ENCODE measurements at regions not wholly inside any gene's neighbourhood (a gene's known extent, or its start where the extent isn't known, plus 50 kb on each side); places are given as distances from the start of the nearest gene placed in this dataset.
"Not testable (repeated sequence)": the region's sequence is repeated elsewhere in the genome, so short reads cannot be mapped to it uniquely, and the experiment has no call there.

GRCh38 chr4:124833831-124834505 is 121.4 kb upstream of the ANKRD50 start:
- H3K4me3 ChIP-seq (ENCODE audit: low read depth, low read length), result no peak overlapping the region
- DNase-seq (ENCODE audit: low read depth), result no peak
- no peak for TF ChIP-seq CTCF (conservative IDR thresholded peaks at IDR 0.05; ENCODE audit: low read depth, low read length)

DNA sequence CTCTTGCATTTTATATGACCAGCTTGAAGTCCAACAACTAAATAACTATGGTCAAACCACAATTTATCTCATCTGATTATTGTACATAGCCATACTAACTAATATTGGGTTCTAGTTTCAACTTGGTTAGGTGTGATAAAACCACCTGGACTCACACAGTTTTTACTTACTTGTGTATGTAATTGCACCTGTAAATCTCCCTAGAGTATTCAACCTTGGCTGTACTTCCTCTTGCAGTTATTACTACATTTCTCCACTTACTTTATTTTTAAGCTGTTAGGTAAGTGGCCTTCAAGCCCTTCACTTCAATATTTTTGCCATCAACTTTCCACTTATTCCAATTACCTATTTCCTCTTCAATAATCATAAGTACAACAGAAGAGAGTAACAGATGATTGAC is 115.8 kb upstream of the ANKRD50 start:
- DNase-seq (ENCODE audit: low read depth), result no peak
- TF ChIP-seq CTCF (conservative IDR thresholded peaks at IDR 0.05; ENCODE audit: low read depth, low read length), result no peak
- no peak overlapping the region for H3K4me3 ChIP-seq (ENCODE audit: low read depth, low read length)

DNA sequence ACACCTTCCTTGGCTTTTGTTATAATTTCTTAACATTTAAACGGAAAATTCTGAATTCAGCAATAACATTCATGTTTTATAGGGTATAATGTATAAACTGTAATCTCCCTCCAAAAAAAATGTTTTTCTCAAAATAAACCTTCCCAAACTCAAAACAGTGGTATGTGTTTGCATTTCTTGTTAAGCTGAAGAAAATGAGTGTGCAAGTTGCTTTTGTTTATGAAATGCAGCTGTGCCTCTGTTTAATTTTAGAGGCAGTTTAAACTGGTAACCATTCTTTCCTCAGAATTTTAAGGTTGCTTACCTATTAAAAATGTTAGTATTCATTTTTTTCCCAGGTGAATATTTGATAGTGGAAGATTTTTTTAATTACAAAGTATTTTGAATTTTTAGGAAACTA is 105.0 kb upstream of the ANKRD50 start:
- H3K4me3 ChIP-seq (ENCODE audit: low read depth, low read length), result no peak overlapping the region
- no peak for DNase-seq (ENCODE audit: low read depth)
- no peak for TF ChIP-seq CTCF (conservative IDR thresholded peaks at IDR 0.05; ENCODE audit: low read depth, low read length)

DNA sequence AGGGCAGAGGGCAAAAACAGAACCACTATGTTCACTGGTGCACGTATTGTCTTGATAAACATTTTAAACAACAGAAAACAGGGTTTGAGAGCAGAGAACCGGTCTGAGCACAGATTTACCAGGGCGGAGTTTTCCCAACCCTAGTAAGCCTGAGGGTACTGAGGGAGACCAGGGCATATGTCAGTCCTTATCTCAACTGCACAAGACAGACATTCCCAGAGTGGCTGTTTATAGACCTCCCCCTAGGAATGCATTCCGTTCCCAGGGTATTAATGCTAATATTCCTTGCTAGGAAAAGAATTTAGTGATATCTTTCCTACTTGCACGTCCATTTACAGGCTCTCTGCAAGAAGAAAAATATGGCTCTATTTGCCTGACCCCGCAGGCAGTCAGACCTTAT is 99.7 kb upstream of the ANKRD50 start:
- not testable (repeated sequence) for H3K4me3 ChIP-seq (ENCODE audit: low read depth, low read length); DNase-seq (ENCODE audit: low read depth)

DNA sequence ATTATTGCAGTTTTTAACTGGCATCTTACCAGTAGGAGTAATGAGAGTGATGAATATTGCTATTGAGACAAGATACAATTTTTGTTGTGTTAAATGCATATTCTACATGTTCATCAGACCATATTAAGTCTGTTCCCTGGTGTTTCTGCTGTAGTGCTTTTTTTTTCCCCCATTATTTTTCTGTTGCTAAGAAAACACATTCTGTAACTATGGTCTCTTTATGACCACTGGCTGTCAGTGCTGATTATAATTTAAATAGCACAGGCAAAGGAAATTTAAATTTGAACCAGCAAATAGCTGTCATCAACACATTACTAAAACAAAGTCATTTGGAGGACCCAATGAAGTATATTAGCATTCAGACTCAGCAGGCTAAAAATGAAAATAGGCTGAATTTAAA is 98.3 kb upstream of the ANKRD50 start:
- no peak overlapping the region for H3K4me3 ChIP-seq (ENCODE audit: low read depth, low read length)
- no peak for DNase-seq (ENCODE audit: low read depth)
- TF ChIP-seq CTCF (conservative IDR thresholded peaks at IDR 0.05; ENCODE audit: low read depth, low read length), result no peak

GRCh38 chr4:124807421-124807820 is 94.9 kb upstream of the ANKRD50 start:
- TF ChIP-seq CTCF (conservative IDR thresholded peaks at IDR 0.05; ENCODE audit: low read depth, low read length), result no peak
- no peak overlapping the region for H3K4me3 ChIP-seq (ENCODE audit: low read depth, low read length)
- DNase-seq (ENCODE audit: low read depth), result no peak

DNA sequence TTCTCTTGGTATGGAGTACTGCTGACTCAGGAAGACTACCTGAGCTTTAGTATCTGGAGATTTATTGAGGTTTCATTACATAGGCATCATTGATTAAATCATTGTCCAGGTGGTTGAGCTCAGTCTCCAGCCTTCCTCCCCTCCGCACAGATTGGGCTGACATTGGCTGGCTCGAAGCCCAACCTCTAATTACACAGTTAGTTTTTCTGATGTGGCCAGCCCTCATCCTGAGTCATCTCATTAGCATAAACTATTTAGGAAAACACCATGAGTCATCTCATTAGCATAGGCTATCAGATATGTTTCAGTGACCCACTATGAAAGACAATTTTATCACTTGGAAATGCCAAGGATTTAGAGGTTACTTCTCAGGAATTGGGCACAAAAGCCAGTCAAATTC is 93.9 kb upstream of the ANKRD50 start:
- no peak overlapping the region for H3K4me3 ChIP-seq (ENCODE audit: low read depth, low read length)
- TF ChIP-seq CTCF (conservative IDR thresholded peaks at IDR 0.05; ENCODE audit: low read depth, low read length), result no peak
- peak; percentile 63 for DNase-seq (ENCODE audit: low read depth)

All from epithelial cell of proximal tubule (primary cell).